ENCODE measurements at regions not wholly inside any gene's neighbourhood (a gene's known extent, or its start where the extent isn't known, plus 50 kb on each side); places are given as distances from the start of the nearest gene placed in this dataset.

DNA sequence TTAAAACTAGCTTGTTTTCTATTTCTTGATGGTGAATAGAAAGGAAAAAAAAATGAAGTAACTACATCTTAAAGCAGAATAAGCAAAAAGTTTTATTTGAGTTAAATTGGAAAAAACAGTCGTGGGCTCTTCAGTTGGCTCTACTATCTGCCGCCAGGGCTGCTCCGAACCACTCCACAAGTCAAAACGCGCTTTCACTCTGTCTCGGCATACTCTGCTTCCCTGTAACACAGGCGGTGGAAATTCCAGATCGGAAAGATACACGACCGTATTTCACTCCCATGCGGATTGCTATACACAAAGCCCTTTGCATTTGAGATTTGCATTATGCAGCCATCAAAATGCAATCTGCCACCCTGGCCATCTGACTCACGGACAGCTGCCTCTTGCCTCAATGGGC, 505.6 kb downstream of the IRX1 start:
- no peak for TF ChIP-seq CTCF (IDR thresholded peaks at IDR 0.05)
- TF ChIP-seq EZH2 (IDR thresholded peaks at IDR 0.05; ENCODE audit: borderline replicate concordance, insufficient read depth, low read depth, low read length, poor library complexity, severe bottlenecking): no peak
